Tibial nerve (tissue), 3 donors: ENCODE measurements at regions not wholly inside any gene's neighbourhood (a gene's known extent, or its start where the extent isn't known, plus 50 kb on each side); places are given as distances from the start of the nearest gene placed in this dataset.

Source experiments
- POLR2A ChIP-seq, 2 donors: fragments of 450-650 bp; IDR thresholded peaks; one replicate each; pipeline ENCODE4 v1.6.1; 2017; ENCODE audit warnings: antibody characterized with exemption in 2 of 2, mild to moderate bottlenecking in 2 of 2, moderate library complexity in 2 of 2
- TF ChIP-seq, protein P1 (sequence below), 5 experiments: fragments of 200-600 bp in 3 of 5; fragments of 450-650 bp in 2 of 5; sonication (generic) in 3 of 5; IDR thresholded peaks; one replicate each; pipeline ENCODE4 v1.5.1; 2016 to 2019; ENCODE audit warnings: antibody characterized with exemption in 5 of 5, mild to moderate bottlenecking in 3 of 5, moderate library complexity in 2 of 5

DNA sequence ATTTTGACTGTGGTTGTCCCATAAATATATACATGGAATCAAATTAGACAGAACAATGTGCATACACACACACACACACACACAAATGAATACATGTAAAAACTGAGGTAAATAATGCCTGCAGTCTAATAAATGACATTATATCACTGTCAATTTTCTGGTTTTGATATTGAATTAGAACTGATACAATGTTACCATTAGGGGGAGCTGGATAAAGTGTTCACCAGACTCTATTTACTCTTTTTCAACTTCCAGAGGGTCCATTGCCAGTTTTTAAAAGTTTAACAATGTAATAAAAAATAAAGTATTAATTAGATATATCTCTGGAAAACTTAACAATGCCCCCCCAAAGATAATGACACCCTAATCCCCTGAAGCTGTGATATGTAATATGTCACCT lies 1666.8 kb upstream of the TMEFF2 start:
- TF ChIP-seq, protein P1, sequence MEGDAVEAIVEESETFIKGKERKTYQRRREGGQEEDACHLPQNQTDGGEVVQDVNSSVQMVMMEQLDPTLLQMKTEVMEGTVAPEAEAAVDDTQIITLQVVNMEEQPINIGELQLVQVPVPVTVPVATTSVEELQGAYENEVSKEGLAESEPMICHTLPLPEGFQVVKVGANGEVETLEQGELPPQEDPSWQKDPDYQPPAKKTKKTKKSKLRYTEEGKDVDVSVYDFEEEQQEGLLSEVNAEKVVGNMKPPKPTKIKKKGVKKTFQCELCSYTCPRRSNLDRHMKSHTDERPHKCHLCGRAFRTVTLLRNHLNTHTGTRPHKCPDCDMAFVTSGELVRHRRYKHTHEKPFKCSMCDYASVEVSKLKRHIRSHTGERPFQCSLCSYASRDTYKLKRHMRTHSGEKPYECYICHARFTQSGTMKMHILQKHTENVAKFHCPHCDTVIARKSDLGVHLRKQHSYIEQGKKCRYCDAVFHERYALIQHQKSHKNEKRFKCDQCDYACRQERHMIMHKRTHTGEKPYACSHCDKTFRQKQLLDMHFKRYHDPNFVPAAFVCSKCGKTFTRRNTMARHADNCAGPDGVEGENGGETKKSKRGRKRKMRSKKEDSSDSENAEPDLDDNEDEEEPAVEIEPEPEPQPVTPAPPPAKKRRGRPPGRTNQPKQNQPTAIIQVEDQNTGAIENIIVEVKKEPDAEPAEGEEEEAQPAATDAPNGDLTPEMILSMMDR (IDR thresholded peaks at IDR 0.05) = no peak
- TF ChIP-seq POLR2A (IDR thresholded peaks at IDR 0.05) = no peak
